CD14-positive monocyte (primary cell): ENCODE measurements at regions not wholly inside any gene's neighbourhood (a gene's known extent, or its start where the extent isn't known, plus 50 kb on each side); places are given as distances from the start of the nearest gene placed in this dataset.

Experiments used
- DNase-seq, 3 donors: peaks; one replicate each; pipeline ENCODE4 v3.0.0-alpha.2; 2011 to 2022
- H2AFZ ChIP-seq: 2 replicates; pipeline ENCODE4 v1.6.0; 2012; ENCODE audit warnings: mild to moderate bottlenecking, low read depth, low read length, inconsistent platforms; ENCODE audit not compliant: insufficient read depth, poor library complexity, severe bottlenecking
- H3K27ac ChIP-seq, 2 donors: 1 replicate in 1 of 2; 2 replicates in 1 of 2; pipeline ENCODE4 v1.5.1; 2012 to 2013; ENCODE audit warnings: low read length in 2 of 2, control low read depth in 1 of 2, inconsistent platforms in 1 of 2, low read depth in 1 of 2, mild to moderate bottlenecking in 1 of 2
- H3K27me3 ChIP-seq, 2 donors: one replicate each; pipeline versions ENCODE4 v1.6.0 to v1.6.1; 2011 to 2013; ENCODE audit warnings: low read length in 2 of 2; ENCODE audit not compliant: control insufficient read depth in 2 of 2, insufficient read depth in 2 of 2
- H3K36me3 ChIP-seq, 2 donors: replicated peaks in 1 of 2; 1 replicate in 1 of 2; 2 replicates in 1 of 2; pipeline versions ENCODE4 v1.5.1 to v1.6.1; 2012 to 2013; ENCODE audit warnings: low read length in 2 of 2, control low read depth in 1 of 2, inconsistent platforms in 1 of 2, mild to moderate bottlenecking in 1 of 2; ENCODE audit not compliant: insufficient read depth in 2 of 2, control insufficient read depth in 1 of 2
- H3K4me1 ChIP-seq, 2 donors: 1 replicate in 1 of 2; 2 replicates in 1 of 2; pipeline versions ENCODE4 v1.5.1 to v1.6.1; 2012 to 2013; ENCODE audit warnings: low read length in 2 of 2, control low read depth in 1 of 2, inconsistent platforms in 1 of 2, mild to moderate bottlenecking in 1 of 2, moderate library complexity in 1 of 2; ENCODE audit not compliant: insufficient read depth in 2 of 2, control insufficient read depth in 1 of 2
- H3K4me2 ChIP-seq: replicated peaks from 2 replicates; pipeline ENCODE3; 2012; ENCODE audit warnings: low read length, moderate library complexity, mild to moderate bottlenecking; ENCODE audit not compliant: poor library complexity, severe bottlenecking; ENCODE audit errors: extremely low read depth
- H3K4me3 ChIP-seq, 3 experiments: fragments of 200-600 bp in 1 of 3; sonication (generic) in 1 of 3; replicated peaks in 1 of 3; 1 replicate in 2 of 3; 2 replicates in 1 of 3; pipeline ENCODE4 v1.5.1; 2011 to 2013; ENCODE audit warnings: low read length in 3 of 3, mild to moderate bottlenecking in 3 of 3, control low read depth in 2 of 3, low read depth in 2 of 3, inconsistent platforms in 1 of 3, moderate library complexity in 1 of 3
- H3K79me2 ChIP-seq: 2 replicates; pipeline ENCODE4 v1.6.0; 2012; ENCODE audit warnings: mild to moderate bottlenecking, control low read depth, inconsistent platforms, low read length, moderate library complexity; ENCODE audit not compliant: insufficient read depth
- H3K9ac ChIP-seq: 2 replicates; pipeline ENCODE4 v1.6.0; 2017; ENCODE audit warnings: low read length, mild to moderate bottlenecking; ENCODE audit not compliant: insufficient read depth, poor library complexity, severe bottlenecking
- H3K9me3 ChIP-seq, 2 donors: replicated peaks in 1 of 2; 1 replicate in 1 of 2; 2 replicates in 1 of 2; pipeline versions ENCODE4 v1.5.1 to v1.6.1; 2012 to 2013; ENCODE audit warnings: low read length in 2 of 2, control low read depth in 1 of 2; ENCODE audit not compliant: control insufficient read depth in 1 of 2, insufficient read depth in 1 of 2
- H4K20me1 ChIP-seq: 2 replicates; pipeline ENCODE4 v1.6.0; 2012; ENCODE audit warnings: mild to moderate bottlenecking, low read length, control low read depth, moderate library complexity; ENCODE audit not compliant: insufficient read depth
- H3K27ac Mint-ChIP-seq, 7 donors: one replicate each; pipeline ENCODE4 v1.8.0; 2020; ENCODE audit warnings: mild to moderate bottlenecking in 7 of 7, mixed read lengths in 7 of 7, moderate library complexity in 6 of 7, inconsistent platforms in 2 of 7
- H3K27me3 Mint-ChIP-seq, 3 donors: one replicate each; pipeline ENCODE4 v1.8.0; 2021 to 2022; ENCODE audit warnings: low read depth in 3 of 3, mild to moderate bottlenecking in 3 of 3, mixed read lengths in 3 of 3, moderate library complexity in 3 of 3, inconsistent platforms in 1 of 3
- H3K36me3 Mint-ChIP-seq, 2 donors: one replicate each; pipeline ENCODE4 v1.8.0; 2020; ENCODE audit warnings: mixed read lengths in 2 of 2, inconsistent platforms in 1 of 2, mild to moderate bottlenecking in 1 of 2
- H3K4me1 Mint-ChIP-seq: one replicate; pipeline ENCODE4 v1.8.0; 2020; ENCODE audit warnings: mild to moderate bottlenecking, mixed read lengths
- H3K4me3 Mint-ChIP-seq, 2 donors: one replicate each; pipeline ENCODE4 v1.8.0; 2020; ENCODE audit warnings: mild to moderate bottlenecking in 2 of 2, mixed read lengths in 2 of 2, moderate library complexity in 1 of 2
- H3K9me3 Mint-ChIP-seq, 7 donors: one replicate each; pipeline ENCODE4 v1.8.0; 2020 to 2022; ENCODE audit warnings: mixed read lengths in 7 of 7, mild to moderate bottlenecking in 6 of 7, moderate library complexity in 6 of 7, inconsistent platforms in 2 of 7
- CTCF ChIP-seq: fragments of 200-600 bp; IDR thresholded peaks from one replicate; pipeline ENCODE4 v1.8.0; 2022; ENCODE audit warnings: antibody characterized with exemption, mild to moderate bottlenecking
- WGBS: methylation state at CpG from one replicate; pipeline ENCODE4 v1.1.5; 2013; ENCODE audit warnings: missing lambda C conversion rate; ENCODE audit not compliant: insufficient coverage; 5-methylcytosine and 5-hydroxymethylcytosine counted together
- intact Hi-C, 2 donors: fragments of 100-400 bp; cut with micrococcal nuclease; formaldehyde crosslinking; loops; one replicate each; pipeline versions ENCODE4 v1.15.0 to v1.15.1; 2023

- Histone ChIP-seq H3K27me3 (no peaks in the 10 kb centered on the region), H2AFZ (no peak overlapping the region), H4K20me1 (no peaks in the 10 kb centered on the region), H3K27ac (no peak overlapping the region), H3K9me3 (no peaks in the 10 kb centered on the region), H3K4me3 (no peak overlapping the region), H3K36me3 (no peaks in the 10 kb centered on the region), H3K4me2 (no peak overlapping the region), H3K79me2 (no peaks in the 10 kb centered on the region), H3K4me1 (no peaks in the 10 kb centered on the region), H3K9ac (no peak overlapping the region)
- Mint-ChIP-seq H3K9me3 (no peaks in the 10 kb centered on the region), H3K36me3 (no peaks in the 10 kb centered on the region), H3K4me3 (no peak overlapping the region), H3K4me1 (no peaks in the 10 kb centered on the region), H3K27me3 (peaks cover 0 to 2% (median 2%) of the 10 kb centered on the region in 3 donors), H3K27ac (peak overlapping the region in 1 of 7 donors; percentile 27)
- WGBS = 100% methylated on average over 1 of the region's 4 CpGs
- TF ChIP-seq CTCF = no peak
- no peak for DNase-seq
- intact Hi-C loops = no loop called here
Measured at GRCh38 chr4:73343432-73343831, 60.7 kb upstream of the ALB start.

- Histone ChIP-seq H3K9ac (no peak overlapping the region), H3K27ac (no peak overlapping the region), H3K4me2 (no peak overlapping the region), H2AFZ (no peak overlapping the region), H3K79me2 (no peaks in the 10 kb centered on the region), H3K9me3 (no peaks in the 10 kb centered on the region), H3K36me3 (no peaks in the 10 kb centered on the region), H3K27me3 (no peaks in the 10 kb centered on the region), H3K4me1 (no peaks in the 10 kb centered on the region), H4K20me1 (no peaks in the 10 kb centered on the region), H3K4me3 (no peak overlapping the region)
- H3K4me3 Mint-ChIP-seq = no peak overlapping the region
- WGBS = 100% methylated on average over 2 of the region's 4 CpGs
- H3K36me3 Mint-ChIP-seq = no peaks in the 10 kb centered on the region
- no peak for DNase-seq
- no peaks in the 10 kb centered on the region for H3K4me1 Mint-ChIP-seq
- H3K27me3 Mint-ChIP-seq = peaks cover 0 to 2% (median 0%) of the 10 kb centered on the region in 3 donors
- TF ChIP-seq CTCF = no peak
- no peak overlapping the region for H3K27ac Mint-ChIP-seq
- intact Hi-C loops = no loop called here
- no peaks in the 10 kb centered on the region for H3K9me3 Mint-ChIP-seq
Measured at GRCh38 chr4:73341454-73341853, 62.6 kb upstream of the ALB start.
